ENCODE measurements at regions not wholly inside any gene's neighbourhood (a gene's known extent, or its start where the extent isn't known, plus 50 kb on each side); places are given as distances from the start of the nearest gene placed in this dataset.

GRCh38 chr4:32831104-32831503 lies 2110.9 kb downstream of the PCDH7 start:
- TF ChIP-seq, protein P1, sequence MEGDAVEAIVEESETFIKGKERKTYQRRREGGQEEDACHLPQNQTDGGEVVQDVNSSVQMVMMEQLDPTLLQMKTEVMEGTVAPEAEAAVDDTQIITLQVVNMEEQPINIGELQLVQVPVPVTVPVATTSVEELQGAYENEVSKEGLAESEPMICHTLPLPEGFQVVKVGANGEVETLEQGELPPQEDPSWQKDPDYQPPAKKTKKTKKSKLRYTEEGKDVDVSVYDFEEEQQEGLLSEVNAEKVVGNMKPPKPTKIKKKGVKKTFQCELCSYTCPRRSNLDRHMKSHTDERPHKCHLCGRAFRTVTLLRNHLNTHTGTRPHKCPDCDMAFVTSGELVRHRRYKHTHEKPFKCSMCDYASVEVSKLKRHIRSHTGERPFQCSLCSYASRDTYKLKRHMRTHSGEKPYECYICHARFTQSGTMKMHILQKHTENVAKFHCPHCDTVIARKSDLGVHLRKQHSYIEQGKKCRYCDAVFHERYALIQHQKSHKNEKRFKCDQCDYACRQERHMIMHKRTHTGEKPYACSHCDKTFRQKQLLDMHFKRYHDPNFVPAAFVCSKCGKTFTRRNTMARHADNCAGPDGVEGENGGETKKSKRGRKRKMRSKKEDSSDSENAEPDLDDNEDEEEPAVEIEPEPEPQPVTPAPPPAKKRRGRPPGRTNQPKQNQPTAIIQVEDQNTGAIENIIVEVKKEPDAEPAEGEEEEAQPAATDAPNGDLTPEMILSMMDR (IDR thresholded peaks at IDR 0.05) = no peak
- TF ChIP-seq POLR2A (IDR thresholded peaks at IDR 0.05) = no peak

Data from right lobe of liver (tissue), 4 donors.